ENCODE measurements at regions not wholly inside any gene's neighbourhood (a gene's known extent, or its start where the extent isn't known, plus 50 kb on each side); places are given as distances from the start of the nearest gene placed in this dataset.

- H3K36me3 Mint-ChIP-seq, result no peaks in the 10 kb centered on the region
- H3K9me3 Mint-ChIP-seq, result peaks cover 7% of the 10 kb centered on the region
- no peak for DNase-seq
- H3K27ac Mint-ChIP-seq, result no peak overlapping the region
- no peaks in the 10 kb centered on the region for H3K4me1 Mint-ChIP-seq
- CTCF ChIA-PET, result no interaction called here
- no peaks in the 10 kb centered on the region for H3K27me3 Mint-ChIP-seq
- H3K4me3 Mint-ChIP-seq, result no peak overlapping the region
These were observed 169.1 kb upstream of the EPHA5 start for GRCh38 chr4:65839164-65839931.

GRCh38 chr4:65834707-65835106, 164.4 kb upstream of the EPHA5 start:
- H3K9me3 Mint-ChIP-seq, result peaks cover 5% of the 10 kb centered on the region
- H3K27me3 Mint-ChIP-seq, result no peaks in the 10 kb centered on the region
- H3K4me1 Mint-ChIP-seq, result no peaks in the 10 kb centered on the region
- no peak overlapping the region for H3K27ac Mint-ChIP-seq
- no peak overlapping the region for H3K4me3 Mint-ChIP-seq
- H3K36me3 Mint-ChIP-seq, result no peaks in the 10 kb centered on the region
- CTCF ChIA-PET, result no interaction called here
- DNase-seq, result no peak

DNA sequence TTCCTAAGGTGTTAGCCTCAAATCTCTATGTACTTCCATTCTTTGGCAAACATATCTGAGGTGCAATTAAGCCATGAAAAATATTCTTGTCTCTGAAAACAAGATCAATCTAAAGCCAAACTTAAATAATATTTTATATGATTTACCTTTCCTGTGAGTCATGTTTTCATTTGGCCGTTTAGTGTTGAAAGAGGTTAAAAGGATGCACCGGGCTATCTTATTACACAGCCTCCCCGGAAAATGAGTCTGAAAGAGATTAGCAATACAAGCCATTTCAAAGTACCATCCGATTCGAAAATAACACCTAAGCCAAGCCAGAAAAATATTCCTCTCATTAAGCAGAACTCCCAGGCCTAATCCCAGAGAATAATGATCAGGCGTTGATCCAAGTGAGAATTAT, 161.5 kb upstream of the EPHA5 start:
- H3K9me3 Mint-ChIP-seq, result peaks cover 3% of the 10 kb centered on the region
- no peaks in the 10 kb centered on the region for H3K27me3 Mint-ChIP-seq
- H3K27ac Mint-ChIP-seq, result no peak overlapping the region
- H3K4me1 Mint-ChIP-seq, result no peaks in the 10 kb centered on the region
- DNase-seq, result no peak
- CTCF ChIA-PET, result no interaction called here
- no peak overlapping the region for H3K4me3 Mint-ChIP-seq
- H3K36me3 Mint-ChIP-seq, result no peaks in the 10 kb centered on the region

GRCh38 chr4:65825116-65825753, 154.9 kb upstream of the EPHA5 start:
- H3K36me3 Mint-ChIP-seq, result no peaks in the 10 kb centered on the region
- H3K27me3 Mint-ChIP-seq, result no peaks in the 10 kb centered on the region
- no peak for DNase-seq
- H3K4me1 Mint-ChIP-seq, result no peaks in the 10 kb centered on the region
- H3K9me3 Mint-ChIP-seq, result peaks cover 2% of the 10 kb centered on the region
- no peak overlapping the region for H3K27ac Mint-ChIP-seq
- CTCF ChIA-PET, result no interaction called here
- no peak overlapping the region for H3K4me3 Mint-ChIP-seq

- no peaks in the 10 kb centered on the region for H3K27me3 Mint-ChIP-seq
- DNase-seq, result no peak
- no peak overlapping the region for H3K4me3 Mint-ChIP-seq
- H3K36me3 Mint-ChIP-seq, result no peaks in the 10 kb centered on the region
- H3K4me1 Mint-ChIP-seq, result no peaks in the 10 kb centered on the region
- CTCF ChIA-PET, result no interaction called here
- no peak overlapping the region for H3K27ac Mint-ChIP-seq
- peaks cover 9% of the 10 kb centered on the region for H3K9me3 Mint-ChIP-seq
These were observed 148.9 kb upstream of the EPHA5 start for GRCh38 chr4:65819192-65819591.

- Mint-ChIP-seq H3K27ac (no peak overlapping the region), H3K4me1 (no peaks in the 10 kb centered on the region), H3K4me3 (no peak overlapping the region), H3K27me3 (no peaks in the 10 kb centered on the region), H3K36me3 (no peaks in the 10 kb centered on the region), H3K9me3 (peaks cover under 1% of the 10 kb centered on the region)
- DNase-seq, result no peak
- CTCF ChIA-PET, result no interaction called here
These were observed 135.6 kb upstream of the EPHA5 start for GRCh38 chr4:65805936-65806335.

DNA sequence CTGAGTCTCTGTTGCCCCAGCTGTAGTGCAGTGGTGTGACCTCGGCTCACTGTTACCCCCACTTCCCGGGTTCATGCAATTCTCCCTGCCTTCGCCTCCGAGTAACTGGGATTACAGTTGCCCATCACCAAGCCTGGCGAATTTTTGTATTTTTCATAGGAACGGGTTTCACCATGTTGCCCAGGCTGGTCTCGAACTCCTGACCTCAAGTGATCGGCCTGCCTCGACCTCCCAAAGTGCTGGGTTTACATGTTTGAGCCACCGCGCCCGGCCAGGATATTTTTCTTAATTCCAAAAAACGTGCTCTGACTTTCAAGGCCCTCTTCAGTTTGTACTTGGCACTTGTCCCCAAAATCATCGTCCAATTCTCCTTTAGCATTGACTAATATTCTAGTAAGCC, 129.2 kb upstream of the EPHA5 start:
- H3K4me1 Mint-ChIP-seq, result no peaks in the 10 kb centered on the region
- CTCF ChIA-PET, result no interaction called here

DNA sequence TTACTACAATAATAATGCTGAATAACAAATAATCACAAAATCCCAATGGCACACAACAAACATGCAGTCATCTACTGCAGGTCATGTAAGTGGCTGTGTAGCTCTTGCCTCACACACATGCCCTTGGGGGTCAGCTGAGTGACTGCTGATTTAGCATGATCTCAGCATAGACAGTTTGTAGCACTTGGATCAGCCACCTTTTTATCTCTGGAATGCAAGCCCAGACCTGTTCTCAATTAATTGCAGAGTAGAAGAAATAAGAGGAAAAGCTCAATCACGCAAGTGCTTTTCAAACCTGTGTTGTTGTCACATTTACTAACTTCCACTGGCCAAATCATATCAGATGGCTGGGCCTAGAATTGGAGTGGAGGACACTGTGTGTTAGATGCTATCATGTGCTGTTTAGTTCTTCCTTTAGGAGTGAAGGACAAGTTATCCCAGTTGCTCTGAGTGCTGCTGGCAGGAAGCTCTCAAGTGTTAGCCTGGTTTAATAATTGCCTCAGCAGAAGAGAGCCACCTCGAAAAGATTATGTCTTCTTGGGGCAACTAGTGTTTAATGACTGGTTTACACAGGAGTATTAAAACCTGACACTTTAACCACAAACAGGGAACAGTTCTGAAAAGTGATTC, 128.3 kb upstream of the EPHA5 start:
- Mint-ChIP-seq H3K4me1 (no peaks in the 10 kb centered on the region), H3K27ac (no peak overlapping the region), H3K9me3 (peaks cover 6% of the 10 kb centered on the region), H3K4me3 (no peak overlapping the region), H3K36me3 (no peaks in the 10 kb centered on the region), H3K27me3 (no peaks in the 10 kb centered on the region)
- CTCF ChIA-PET, result no interaction called here
- DNase-seq, result no peak

More for the DNA sequence above, 129.2 kb upstream of the EPHA5 start:
- Mint-ChIP-seq H3K27ac (no peak overlapping the region), H3K36me3 (no peaks in the 10 kb centered on the region), H3K27me3 (no peaks in the 10 kb centered on the region), H3K9me3 (peaks cover 6% of the 10 kb centered on the region), H3K4me3 (no peak overlapping the region)
- no peak for DNase-seq

DNA sequence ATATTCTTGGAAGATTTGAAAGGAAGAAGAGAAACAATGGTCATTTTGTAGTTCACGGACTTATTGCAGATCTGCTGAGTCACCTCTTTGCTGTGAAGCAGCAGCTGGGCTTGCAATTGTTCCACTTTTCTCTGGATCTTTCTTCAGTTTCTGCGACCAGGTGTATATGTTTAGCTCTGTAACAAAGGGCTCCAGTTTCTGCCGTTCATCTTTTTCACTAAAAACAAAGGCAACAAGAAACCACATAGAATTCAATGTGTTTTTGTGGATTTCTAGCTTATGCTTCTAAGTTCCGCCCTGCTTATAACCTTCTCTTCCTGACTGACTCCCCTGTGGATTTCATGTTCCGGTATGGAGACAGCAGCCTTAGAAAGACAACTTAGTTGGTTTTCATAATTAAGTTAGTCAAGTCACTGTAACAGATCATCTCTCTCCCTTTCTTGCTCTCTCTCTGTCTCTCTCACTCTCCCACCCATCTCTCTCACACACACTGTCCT, 121.6 kb upstream of the EPHA5 start:
- DNase-seq, result no peak
- H3K4me3 Mint-ChIP-seq, result no peak overlapping the region
- no peaks in the 10 kb centered on the region for H3K27me3 Mint-ChIP-seq
- no peaks in the 10 kb centered on the region for H3K4me1 Mint-ChIP-seq
- H3K9me3 Mint-ChIP-seq, result peaks cover 6% of the 10 kb centered on the region
- CTCF ChIA-PET, result no interaction called here
- H3K36me3 Mint-ChIP-seq, result no peaks in the 10 kb centered on the region
- H3K27ac Mint-ChIP-seq, result no peak overlapping the region

DNA sequence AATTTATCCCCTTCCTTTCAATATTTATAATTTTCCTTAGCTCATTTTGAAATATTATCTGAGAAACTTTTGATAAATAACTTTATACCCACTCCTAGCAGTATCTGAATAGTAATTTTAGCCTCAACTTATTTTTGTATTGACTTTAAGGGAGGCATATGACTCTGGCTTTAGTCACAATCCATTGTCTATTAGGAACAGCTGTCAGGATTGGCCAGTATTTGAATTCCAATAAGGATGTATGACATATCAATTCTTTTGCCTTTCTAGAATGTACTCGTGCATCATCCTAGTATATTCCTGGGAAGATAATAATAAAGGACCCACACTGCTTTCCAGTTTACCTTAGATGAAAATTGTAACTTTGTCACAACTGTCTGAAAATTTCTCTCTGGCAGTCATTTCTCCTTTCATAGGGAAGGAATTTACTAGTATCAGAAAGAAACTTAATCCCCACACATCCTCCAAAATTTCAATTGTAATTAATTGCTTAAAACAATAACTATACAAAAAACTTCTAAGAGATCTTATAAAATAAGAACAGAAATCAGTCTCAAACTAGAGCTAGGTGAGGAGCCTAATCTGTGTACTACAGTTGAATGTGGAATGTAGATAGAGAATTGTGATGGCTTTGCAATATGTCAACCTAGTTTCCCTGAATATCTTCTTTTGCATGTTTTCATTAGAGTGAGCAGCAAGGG, 121.0 kb upstream of the EPHA5 start:
- no peak for DNase-seq
- H3K36me3 Mint-ChIP-seq, result no peaks in the 10 kb centered on the region

DNA sequence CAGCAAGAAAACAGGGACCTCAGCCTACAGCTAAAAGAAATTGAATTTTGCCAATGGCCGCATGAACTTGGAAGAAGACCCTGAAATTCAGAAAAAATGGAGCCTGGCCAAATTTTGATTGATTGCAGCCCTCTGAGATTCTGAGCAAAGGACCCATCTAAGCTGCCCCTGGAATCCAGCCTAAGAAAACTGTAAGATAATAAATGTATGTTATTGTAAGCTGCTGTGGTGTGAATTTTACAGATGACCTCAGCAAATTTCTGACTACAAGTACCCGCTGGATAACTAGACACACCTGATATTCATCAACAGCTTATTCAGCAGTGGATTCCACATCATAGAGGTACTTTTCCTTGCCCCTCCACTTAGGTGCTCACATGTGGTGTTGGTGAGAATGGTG, 119.5 kb upstream of the EPHA5 start:
- DNase-seq, result no peak
- Mint-ChIP-seq H3K27ac (no peak overlapping the region), H3K4me3 (no peak overlapping the region), H3K36me3 (no peaks in the 10 kb centered on the region), H3K9me3 (peaks cover 1% of the 10 kb centered on the region), H3K4me1 (no peaks in the 10 kb centered on the region), H3K27me3 (no peaks in the 10 kb centered on the region)
- CTCF ChIA-PET, result no interaction called here

More for the DNA sequence above, 121.0 kb upstream of the EPHA5 start:
- Mint-ChIP-seq H3K9me3 (peaks cover 6% of the 10 kb centered on the region), H3K4me3 (no peak overlapping the region), H3K27me3 (no peaks in the 10 kb centered on the region), H3K4me1 (no peaks in the 10 kb centered on the region), H3K27ac (no peak overlapping the region)
- CTCF ChIA-PET, result no interaction called here

DNA sequence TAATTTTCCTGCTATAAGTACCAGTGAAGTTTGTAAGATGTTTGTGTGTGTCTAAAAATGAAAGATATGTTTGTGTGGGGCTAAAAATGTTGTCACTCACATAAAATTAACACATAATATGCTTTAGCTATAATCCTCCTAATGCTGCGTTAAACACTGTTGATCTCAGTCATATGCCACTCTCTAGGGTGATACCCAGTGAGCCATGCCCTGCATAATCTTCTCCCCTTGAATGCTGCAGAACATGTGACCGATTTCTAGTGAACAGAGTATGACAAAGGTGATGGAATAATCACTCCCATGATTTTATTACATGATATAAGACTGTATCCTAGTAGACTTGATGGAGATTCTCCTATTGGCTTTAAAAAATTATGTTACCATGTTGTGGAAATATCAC, 119.1 kb upstream of the EPHA5 start:
- Mint-ChIP-seq H3K9me3 (peaks cover 1% of the 10 kb centered on the region), H3K4me1 (no peaks in the 10 kb centered on the region), H3K36me3 (no peaks in the 10 kb centered on the region), H3K27ac (no peak overlapping the region), H3K4me3 (no peak overlapping the region), H3K27me3 (no peaks in the 10 kb centered on the region)
- CTCF ChIA-PET, result no interaction called here
- no peak for DNase-seq

GRCh38 chr4:65777270-65777669, 107.0 kb upstream of the EPHA5 start:
- H3K9me3 Mint-ChIP-seq, result peaks cover 15% of the 10 kb centered on the region

GRCh38 chr4:65773636-65774035, 103.3 kb upstream of the EPHA5 start:
- H3K36me3 Mint-ChIP-seq, result no peaks in the 10 kb centered on the region
- H3K9me3 Mint-ChIP-seq, result peaks cover 18% of the 10 kb centered on the region
- H3K4me3 Mint-ChIP-seq, result no peak overlapping the region
- CTCF ChIA-PET, result no interaction called here
- DNase-seq, result no peak
- H3K27ac Mint-ChIP-seq, result no peak overlapping the region
- no peaks in the 10 kb centered on the region for H3K27me3 Mint-ChIP-seq
- H3K4me1 Mint-ChIP-seq, result no peaks in the 10 kb centered on the region

More at GRCh38 chr4:65777270-65777669, 107.0 kb upstream of the EPHA5 start:
- no peaks in the 10 kb centered on the region for H3K27me3 Mint-ChIP-seq
- H3K4me3 Mint-ChIP-seq, result no peak overlapping the region
- no peak for DNase-seq
- CTCF ChIA-PET, result no interaction called here
- H3K36me3 Mint-ChIP-seq, result no peaks in the 10 kb centered on the region
- H3K4me1 Mint-ChIP-seq, result no peaks in the 10 kb centered on the region
- H3K27ac Mint-ChIP-seq, result no peak overlapping the region

Measured in activated naive CD4-positive, alpha-beta T cell treated with anti-CD3 and anti-CD28 coated beads, Interleukin-2, amount 10 ng/mL, durations not matched to agents 7 days and 5 days (primary cell).